PC-9 (cell line): ENCODE measurements at regions not wholly inside any gene's neighbourhood (a gene's known extent, or its start where the extent isn't known, plus 50 kb on each side); places are given as distances from the start of the nearest gene placed in this dataset.
A peak's percentile ranks its signal among the peaks of the same experiment; 100 is the strongest.

Experiments
- BruUV-seq: library from RNA; stranded (reverse); fragments of 400-500 nt; replicated peaks from 2 replicates; lab custom pipeline; 2021; lab: Mats Ljungman, UMichigan
- CTCF ChIA-PET: fragments of 300-600 bp; sonication (Branson Sonifier 250); formaldehyde crosslinking; loops from one replicate; lab custom pipeline; 2022; ENCODE audit warnings: antibody characterized with exemption; lab: Charles Lee
- POLR2A ChIA-PET: fragments of 300-600 bp; sonication (Branson Sonifier 250); formaldehyde crosslinking; loops from one replicate; lab custom pipeline; 2022; ENCODE audit warnings: antibody characterized with exemption; ENCODE audit not compliant: unreplicated experiment; lab: Charles Lee
- DNase-seq, 2 experiments: peaks; one replicate each; pipeline versions ENCODE4 v3.0.0 to v3.0.0-alpha.2; 2015 to 2022; ENCODE audit warnings: mixed read lengths in 1 of 2
- H2AFZ ChIP-seq: fragments of 200-600 bp; sonication (generic); 2 replicates; pipeline ENCODE4 v1.8.1; 2017; ENCODE audit warnings: antibody characterized with exemption
- H3F3A ChIP-seq: fragments of 200-600 bp; sonication (generic); 2 replicates; pipeline ENCODE4 v1.8.1; 2017; ENCODE audit warnings: antibody characterized with exemption, mild to moderate bottlenecking, low read depth; ENCODE audit not compliant: insufficient read depth
- H3K27ac ChIP-seq: fragments of 200-600 bp; sonication (generic); 2 replicates; pipeline ENCODE4 v1.6.1; 2016; ENCODE audit warnings: mixed run types
- H3K27me3 ChIP-seq: fragments of 200-600 bp; sonication (generic); 2 replicates; pipeline ENCODE4 v1.6.1; 2016; ENCODE audit warnings: low read depth, mixed run types; ENCODE audit not compliant: insufficient read depth
- H3K36me3 ChIP-seq: fragments of 200-600 bp; sonication (generic); 2 replicates; pipeline ENCODE4 v1.6.1; 2016; ENCODE audit warnings: low read depth, mixed run types
- H3K4me1 ChIP-seq: fragments of 200-600 bp; sonication (generic); replicated peaks from 2 replicates; pipeline ENCODE4 v1.6.1; 2016; ENCODE audit warnings: mixed run types; ENCODE audit not compliant: insufficient read depth
- H3K4me2 ChIP-seq: fragments of 200-600 bp; sonication (generic); 2 replicates; pipeline ENCODE4 v1.6.1; 2017; ENCODE audit warnings: mixed run types
- H3K4me3 ChIP-seq: fragments of 200-600 bp; sonication (generic); 2 replicates; pipeline ENCODE4 v1.6.1; 2016; ENCODE audit warnings: mixed run types
- H3K79me2 ChIP-seq: fragments of 200-600 bp; sonication (generic); 2 replicates; pipeline ENCODE4 v1.6.1; 2017; ENCODE audit warnings: low read depth, mixed run types
- H3K9me2 ChIP-seq: fragments of 200-600 bp; sonication (generic); 2 replicates; pipeline ENCODE4 v1.8.1; 2017; ENCODE audit warnings: mild to moderate bottlenecking; ENCODE audit not compliant: insufficient read depth
- H3K9me3 ChIP-seq: fragments of 200-600 bp; sonication (generic); 2 replicates; pipeline ENCODE4 v1.8.1; 2016; ENCODE audit warnings: low read depth; ENCODE audit not compliant: insufficient read depth
- H4K20me1 ChIP-seq: fragments of 200-600 bp; sonication (generic); 2 replicates; pipeline ENCODE4 v1.8.1; 2017; ENCODE audit not compliant: insufficient read depth
- CTCF ChIP-seq: fragments of 200-600 bp; sonication (generic); conservative IDR thresholded peaks from 2 replicates; pipeline ENCODE4 v1.6.1; 2017; ENCODE audit warnings: mixed run types, antibody characterized with exemption, mild to moderate bottlenecking, moderate library complexity
- EZH2 ChIP-seq: fragments of 200-600 bp; sonication (generic); IDR thresholded peaks from 2 replicates; pipeline ENCODE4 v1.8.0; 2017; ENCODE audit warnings: antibody characterized with exemption, low read depth
- intact Hi-C: fragments of 100-400 bp; cut with micrococcal nuclease; formaldehyde crosslinking; loops from one replicate; pipeline ENCODE4 v1.10.0; 2022; ENCODE audit not compliant: unreplicated experiment

GRCh38 chr6:74807674-74808073 is 398.2 kb downstream of the COL12A1 start:
- Histone ChIP-seq H3K36me3 (no peaks in the 10 kb centered on the region), H3K27me3 (no peaks in the 10 kb centered on the region)
- POLR2A ChIA-PET = no interaction called here

GRCh38 chr6:74805916-74806696 is 399.7 kb downstream of the COL12A1 start:
- Histone ChIP-seq H3K4me1 (no peaks in the 10 kb centered on the region), H4K20me1 (no peaks in the 10 kb centered on the region), H3K4me3 (no peak overlapping the region), H3K36me3 (no peaks in the 10 kb centered on the region), H3K79me2 (no peaks in the 10 kb centered on the region), H3K9me2 (no peaks in the 10 kb centered on the region), H3K9me3 (no peaks in the 10 kb centered on the region), H3K4me2 (no peak overlapping the region), H3F3A (no peaks in the 10 kb centered on the region), H2AFZ (no peak overlapping the region), H3K27ac (no peak overlapping the region), H3K27me3 (no peaks in the 10 kb centered on the region)
- ChIA-PET POLR2A (no interaction called here), CTCF (no interaction called here)
- no peak for TF ChIP-seq EZH2
- TF ChIP-seq CTCF = no peak
- intact Hi-C loops = no loop called here
- no peak for DNase-seq
- BruUV-seq = no TSS peak

More at GRCh38 chr6:74807674-74808073, 398.2 kb downstream of the COL12A1 start:
- Histone ChIP-seq H4K20me1 (no peaks in the 10 kb centered on the region), H3K4me3 (no peak overlapping the region), H3K9me2 (no peaks in the 10 kb centered on the region), H3K4me2 (no peak overlapping the region), H3K27ac (no peak overlapping the region), H3K4me1 (no peaks in the 10 kb centered on the region), H3K79me2 (no peaks in the 10 kb centered on the region), H3F3A (no peaks in the 10 kb centered on the region), H2AFZ (no peak overlapping the region), H3K9me3 (no peaks in the 10 kb centered on the region)
- TF ChIP-seq CTCF (no peak), EZH2 (no peak)
- intact Hi-C loops = no loop called here
- CTCF ChIA-PET = no interaction called here
- DNase-seq = no peak
- BruUV-seq = no TSS peak

GRCh38 chr6:74798302-74798701 is 407.6 kb downstream of the COL12A1 start:
- BruUV-seq = no TSS peak
- H3K9me2 ChIP-seq = no peaks in the 10 kb centered on the region
- H3K27ac ChIP-seq = no peak overlapping the region
- H3F3A ChIP-seq = no peaks in the 10 kb centered on the region
- no peaks in the 10 kb centered on the region for H3K79me2 ChIP-seq
- no peaks in the 10 kb centered on the region for H4K20me1 ChIP-seq
- H3K4me1 ChIP-seq = no peaks in the 10 kb centered on the region
- H3K36me3 ChIP-seq = no peaks in the 10 kb centered on the region
- H3K4me2 ChIP-seq = no peak overlapping the region
- POLR2A ChIA-PET = no interaction called here
- DNase-seq = no peak
- H3K4me3 ChIP-seq = no peak overlapping the region
- peak overlapping the region; percentile 48; the same call in 1 of the 2 replicates for H2AFZ ChIP-seq
- TF ChIP-seq EZH2 (no peak), CTCF (no peak)
- intact Hi-C loops = no loop called here
- H3K27me3 ChIP-seq = no peaks in the 10 kb centered on the region
- CTCF ChIA-PET = no interaction called here
- no peaks in the 10 kb centered on the region for H3K9me3 ChIP-seq
